ENCODE measurements at regions not wholly inside any gene's neighbourhood (a gene's known extent, or its start where the extent isn't known, plus 50 kb on each side); places are given as distances from the start of the nearest gene placed in this dataset.

DNA sequence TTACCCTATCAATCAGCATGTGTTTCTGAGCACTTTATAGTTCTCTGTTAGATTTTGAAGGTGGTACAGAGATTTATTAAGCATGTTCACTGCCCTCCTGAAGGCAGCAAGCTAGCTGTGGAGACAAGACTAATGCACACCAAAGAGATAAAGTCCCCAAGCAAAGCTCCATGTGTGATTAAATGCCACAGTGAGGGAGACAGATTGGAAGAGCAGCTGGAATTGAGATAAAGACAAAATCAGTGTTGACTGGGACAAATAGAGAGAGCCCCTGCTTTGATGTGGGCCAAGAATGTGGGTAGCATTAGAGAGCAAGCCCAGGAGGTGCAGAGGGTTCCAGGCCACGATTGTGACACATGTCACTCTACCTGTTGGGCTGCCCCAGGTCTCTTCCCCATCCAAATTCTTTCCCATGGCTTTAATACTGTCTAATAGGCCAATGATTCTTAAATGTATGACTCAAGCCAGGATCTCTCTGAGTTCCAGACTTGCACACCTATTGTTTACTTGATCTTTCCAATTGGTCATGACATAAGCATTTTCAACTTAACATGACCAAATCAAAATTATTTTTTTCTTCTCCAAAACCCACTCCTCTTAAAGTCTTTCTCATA lies 60.1 kb upstream of the ZC3H12C start:
- DNase-seq, result no peak

GRCh38 chr11:110034806-110035205 lies 58.4 kb upstream of the ZC3H12C start:
- no peak for DNase-seq

GRCh38 chr11:110035357-110035756 lies 57.8 kb upstream of the ZC3H12C start:
- no peak for DNase-seq

DNA sequence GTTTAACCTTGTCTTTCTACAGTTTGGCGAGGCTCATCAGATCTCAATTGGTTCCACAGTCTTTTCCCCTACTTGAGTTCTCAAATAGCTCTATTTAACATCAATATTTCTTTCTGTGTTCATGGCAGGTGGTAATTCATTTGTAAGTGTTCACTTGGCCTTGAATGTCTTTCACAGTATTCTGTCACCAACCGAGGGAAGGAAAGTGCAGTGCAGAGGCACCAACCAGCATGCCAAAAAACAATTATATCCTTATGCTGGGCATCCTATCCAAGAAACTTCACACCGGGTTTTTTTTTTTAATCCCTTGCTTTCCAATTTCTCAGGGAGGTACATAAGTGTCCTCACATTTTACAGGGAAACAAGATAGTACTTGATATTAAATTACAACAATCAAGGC lies 55.0 kb upstream of the ZC3H12C start:
- DNase-seq, result no peak
